Liver (tissue), 3 donors: ENCODE measurements at regions not wholly inside any gene's neighbourhood (a gene's known extent, or its start where the extent isn't known, plus 50 kb on each side); places are given as distances from the start of the nearest gene placed in this dataset.

Experiments used
- CTCF ChIP-seq: fragments of 150-350 bp; IDR thresholded peaks from 2 replicates; pipeline ENCODE4 v1.5.1; 2017; ENCODE audit warnings: improper control_type of control experiment, low read depth, low read length; ENCODE audit not compliant: missing input control
- JUND ChIP-seq, 2 donors: IDR thresholded peaks; 2 replicates each; pipeline ENCODE4 v1.6.1; 2016; ENCODE audit warnings: antibody characterized with exemption in 2 of 2
- MAX ChIP-seq: IDR thresholded peaks from 2 replicates; pipeline ENCODE4 v1.6.1; 2016; ENCODE audit warnings: antibody characterized with exemption
- TF ChIP-seq, protein P1 (sequence below): IDR thresholded peaks from 2 replicates; pipeline ENCODE4 v1.6.1; 2016; ENCODE audit warnings: antibody characterized with exemption, mild to moderate bottlenecking
- donor health status: healthy.
- donor health status: healthy.

DNA sequence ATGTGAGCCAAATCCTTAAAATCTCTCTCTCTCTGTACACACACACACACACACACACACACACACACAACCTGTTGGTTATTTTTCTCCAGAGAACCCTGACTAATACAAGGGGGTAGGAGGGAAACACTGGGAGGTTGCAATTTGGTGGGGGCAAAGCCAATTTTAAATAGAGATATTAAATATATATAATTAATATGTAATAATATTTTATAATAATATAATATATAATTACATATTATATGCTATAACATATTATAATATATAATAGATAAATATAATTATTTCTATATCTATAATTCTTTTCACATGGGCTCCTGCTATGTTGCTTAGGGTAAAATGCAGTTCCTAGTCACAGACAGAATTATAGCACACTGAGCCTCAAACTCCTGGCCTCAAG is 1354.2 kb downstream of the FSTL5 start:
- TF ChIP-seq, protein P1, sequence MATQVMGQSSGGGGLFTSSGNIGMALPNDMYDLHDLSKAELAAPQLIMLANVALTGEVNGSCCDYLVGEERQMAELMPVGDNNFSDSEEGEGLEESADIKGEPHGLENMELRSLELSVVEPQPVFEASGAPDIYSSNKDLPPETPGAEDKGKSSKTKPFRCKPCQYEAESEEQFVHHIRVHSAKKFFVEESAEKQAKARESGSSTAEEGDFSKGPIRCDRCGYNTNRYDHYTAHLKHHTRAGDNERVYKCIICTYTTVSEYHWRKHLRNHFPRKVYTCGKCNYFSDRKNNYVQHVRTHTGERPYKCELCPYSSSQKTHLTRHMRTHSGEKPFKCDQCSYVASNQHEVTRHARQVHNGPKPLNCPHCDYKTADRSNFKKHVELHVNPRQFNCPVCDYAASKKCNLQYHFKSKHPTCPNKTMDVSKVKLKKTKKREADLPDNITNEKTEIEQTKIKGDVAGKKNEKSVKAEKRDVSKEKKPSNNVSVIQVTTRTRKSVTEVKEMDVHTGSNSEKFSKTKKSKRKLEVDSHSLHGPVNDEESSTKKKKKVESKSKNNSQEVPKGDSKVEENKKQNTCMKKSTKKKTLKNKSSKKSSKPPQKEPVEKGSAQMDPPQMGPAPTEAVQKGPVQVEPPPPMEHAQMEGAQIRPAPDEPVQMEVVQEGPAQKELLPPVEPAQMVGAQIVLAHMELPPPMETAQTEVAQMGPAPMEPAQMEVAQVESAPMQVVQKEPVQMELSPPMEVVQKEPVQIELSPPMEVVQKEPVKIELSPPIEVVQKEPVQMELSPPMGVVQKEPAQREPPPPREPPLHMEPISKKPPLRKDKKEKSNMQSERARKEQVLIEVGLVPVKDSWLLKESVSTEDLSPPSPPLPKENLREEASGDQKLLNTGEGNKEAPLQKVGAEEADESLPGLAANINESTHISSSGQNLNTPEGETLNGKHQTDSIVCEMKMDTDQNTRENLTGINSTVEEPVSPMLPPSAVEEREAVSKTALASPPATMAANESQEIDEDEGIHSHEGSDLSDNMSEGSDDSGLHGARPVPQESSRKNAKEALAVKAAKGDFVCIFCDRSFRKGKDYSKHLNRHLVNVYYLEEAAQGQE, result no peak
- TF ChIP-seq CTCF (no peak), JUND (IDR thresholded peaks at IDR 0.05) (no peak), MAX (no peak)
